Activated CD8-positive, alpha-beta memory T cell treated with anti-CD3 and anti-CD28 coated beads, Interleukin-2, amount 50 U/mL, for 1 hour (primary cell): ENCODE measurements at regions not wholly inside any gene's neighbourhood (a gene's known extent, or its start where the extent isn't known, plus 50 kb on each side); places are given as distances from the start of the nearest gene placed in this dataset.
"Not testable (repeated sequence)": the region's sequence is repeated elsewhere in the genome, so short reads cannot be mapped to it uniquely, and the experiment has no call there.

Experiments used
- DNase-seq: peaks from one replicate; pipeline ENCODE4 v3.0.0-alpha.2; 2020; ENCODE audit errors: extremely low read depth

DNA sequence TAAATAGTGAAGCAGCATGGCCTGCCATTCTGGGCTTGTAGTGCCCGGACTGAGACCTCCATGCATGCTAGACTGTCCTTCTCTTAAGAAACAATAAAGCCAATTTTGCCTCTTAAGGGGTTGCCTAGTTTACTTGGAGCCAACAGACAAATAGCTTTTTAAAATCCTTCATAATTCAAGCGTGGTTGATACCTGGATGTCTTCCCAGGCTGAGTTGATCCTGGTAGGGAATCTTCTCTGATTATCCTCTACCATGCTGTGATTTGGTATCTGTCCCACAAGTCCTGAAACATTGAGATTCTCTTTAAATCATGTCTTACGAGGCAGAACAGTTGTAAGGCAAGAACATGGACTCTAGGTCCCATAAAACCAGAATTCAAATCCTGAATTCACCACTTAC lies 359.6 kb upstream of the CCL2 start:
- DNase-seq, result no peak

GRCh38 chr17:33896263-33896662 lies 358.8 kb upstream of the CCL2 start:
- no peak for DNase-seq

- no peak for DNase-seq
These were observed 354.0 kb upstream of the CCL2 start for GRCh38 chr17:33901085-33901484.

DNA sequence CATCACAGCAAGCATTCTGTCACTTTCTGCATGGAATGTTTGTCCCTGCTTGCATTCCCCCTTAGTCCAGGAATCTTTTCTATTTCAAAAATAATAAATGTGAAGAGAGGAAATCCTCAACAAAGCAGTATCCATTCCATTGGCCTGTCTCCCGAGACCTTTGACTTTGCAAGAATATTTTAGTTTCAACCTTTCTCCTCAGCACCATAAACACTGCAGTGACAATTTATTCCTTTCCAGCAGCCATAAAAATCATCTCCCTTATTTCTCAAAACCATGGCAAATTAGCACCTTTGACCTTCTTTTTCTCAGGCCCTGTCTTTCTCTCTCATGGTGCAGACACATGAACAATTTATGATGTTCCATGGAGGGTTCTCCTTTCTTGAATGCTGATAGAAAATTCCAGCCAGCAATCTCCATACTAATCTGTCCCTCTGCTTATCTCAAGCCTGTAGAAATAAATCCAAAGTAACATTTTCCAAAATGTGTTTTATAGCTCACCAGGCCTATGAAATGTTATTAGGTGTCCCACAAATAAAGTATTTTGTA lies 352.1 kb upstream of the CCL2 start:
- DNase-seq, result no peak

- DNase-seq, result no peak
These were observed 350.6 kb upstream of the CCL2 start for GRCh38 chr17:33904476-33904875.

- no peak for DNase-seq
These were observed 349.7 kb upstream of the CCL2 start for GRCh38 chr17:33905338-33905800.

DNA sequence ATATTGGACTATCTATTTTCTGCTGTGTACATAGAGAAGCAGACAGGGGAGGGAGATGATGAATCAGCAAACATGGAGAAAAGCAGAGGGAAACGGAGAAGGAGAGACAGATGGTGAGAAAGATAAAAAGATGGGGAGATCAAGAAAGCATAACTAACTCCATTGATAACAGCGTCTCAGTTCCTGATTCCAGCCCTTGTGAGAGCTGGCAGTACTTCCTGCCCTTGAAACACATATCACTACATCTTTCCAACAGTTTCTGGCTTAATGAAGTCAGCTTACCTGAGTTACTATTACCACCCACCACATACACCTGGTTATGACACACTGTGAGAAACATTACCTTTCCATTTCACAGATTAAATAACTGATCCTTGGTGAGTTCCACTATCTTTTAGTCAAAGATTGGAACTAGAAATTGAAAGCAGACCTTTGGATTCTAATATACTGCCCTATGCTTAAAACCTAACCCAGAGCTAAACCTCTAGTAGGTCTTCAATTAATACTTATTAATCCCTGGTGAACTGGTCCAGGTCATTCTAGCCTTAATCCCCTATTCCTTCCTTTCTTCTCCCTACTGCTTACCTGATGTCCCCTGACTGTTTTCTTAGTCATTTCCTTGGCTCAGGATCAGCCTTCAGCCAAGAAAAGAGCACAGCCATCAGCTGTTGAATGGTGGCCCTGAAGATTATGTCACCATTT lies 346.6 kb upstream of the CCL2 start:
- no peak for DNase-seq

GRCh38 chr17:33910200-33910857 lies 344.8 kb upstream of the CCL2 start:
- no peak for DNase-seq

- DNase-seq, result no peak
These were observed 341.0 kb upstream of the CCL2 start for GRCh38 chr17:33914125-33914524.

GRCh38 chr17:33922971-33923370 lies 332.1 kb upstream of the CCL2 start:
- DNase-seq, result no peak

DNA sequence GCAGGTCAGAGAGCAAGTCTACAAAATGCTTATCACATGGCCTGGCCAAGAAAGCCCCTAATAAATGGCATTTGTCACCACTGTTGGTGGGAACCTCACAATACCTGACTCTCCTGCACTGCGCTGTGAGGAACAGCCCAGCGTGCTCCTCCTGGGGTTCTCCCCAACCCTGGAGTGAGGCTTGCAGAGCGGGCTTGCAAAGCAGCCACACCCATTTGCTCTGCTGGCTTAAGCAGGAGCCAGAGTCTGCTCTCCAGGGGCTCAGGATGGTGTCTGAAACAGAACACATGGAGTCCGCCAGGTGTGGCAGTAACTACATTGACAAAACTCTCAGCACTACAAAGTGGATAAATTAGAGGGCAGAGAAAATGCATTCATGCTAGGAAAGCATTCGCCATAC lies 331.0 kb upstream of the CCL2 start:
- no peak for DNase-seq

GRCh38 chr17:33925649-33926048 lies 329.4 kb upstream of the CCL2 start:
- DNase-seq, result no peak

- no peak for DNase-seq
These were observed 327.4 kb upstream of the CCL2 start for GRCh38 chr17:33927732-33928133.

DNA sequence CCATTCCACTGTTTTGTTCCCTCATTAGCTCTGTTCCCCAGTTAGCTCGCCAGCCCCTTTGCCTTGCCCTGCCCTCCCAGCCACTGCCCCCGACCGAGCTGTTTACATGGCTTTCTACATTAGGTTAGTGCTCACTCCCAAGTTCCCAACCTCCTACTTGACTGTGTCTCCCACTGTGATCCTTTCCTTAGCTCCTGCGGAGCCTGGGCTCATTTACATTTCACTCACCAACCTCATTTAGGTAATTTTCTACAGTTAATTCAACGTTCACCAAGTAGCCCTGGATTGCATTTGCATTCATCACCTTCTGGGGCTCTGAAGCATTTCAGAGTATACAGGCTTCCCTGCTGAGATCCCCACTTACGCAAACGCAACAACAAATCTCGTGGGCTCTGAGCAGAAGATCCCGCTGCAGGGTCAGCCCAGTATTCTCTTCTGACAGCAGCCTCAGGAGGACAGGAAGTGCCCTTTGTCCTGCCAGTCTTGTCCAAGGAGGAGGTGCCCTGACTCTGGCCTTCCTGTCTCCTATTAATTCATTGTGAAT lies 325.8 kb upstream of the CCL2 start:
- DNase-seq, result no peak

DNA sequence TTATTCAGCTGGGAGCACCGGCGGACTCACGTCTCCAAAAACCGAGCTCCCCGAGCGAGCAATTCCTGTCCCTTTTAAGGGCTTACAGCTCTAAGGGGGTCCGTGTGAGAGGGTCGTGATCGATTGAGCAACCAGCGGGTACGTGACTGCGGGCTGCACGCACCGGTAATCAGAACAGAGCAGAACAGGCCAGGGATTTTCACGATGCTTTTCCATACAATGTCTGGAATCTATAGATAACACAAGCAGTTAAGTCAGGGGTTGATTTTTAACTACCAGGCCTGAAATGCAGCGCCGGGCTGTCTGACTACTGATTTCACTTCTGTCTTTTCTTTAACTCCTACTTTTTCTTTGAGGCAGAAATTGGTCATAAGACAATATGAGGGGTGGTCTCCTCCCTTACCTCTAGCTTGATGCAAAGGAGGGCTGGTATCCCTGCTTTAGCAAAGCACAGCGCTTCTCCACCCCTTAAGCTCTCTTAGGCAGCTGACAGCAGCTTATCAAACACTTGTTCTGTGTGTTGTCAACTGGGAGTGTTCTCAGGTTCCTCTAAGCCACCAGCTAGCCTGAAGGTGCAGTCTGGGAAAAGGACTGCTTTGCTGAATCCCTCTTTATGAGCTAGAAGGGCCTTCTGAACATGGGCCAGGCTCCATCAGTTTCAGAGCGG lies 323.8 kb upstream of the CCL2 start:
- DNase-seq, result not testable (repeated sequence)

GRCh38 chr17:33932996-33933395 lies 322.1 kb upstream of the CCL2 start:
- no peak for DNase-seq

GRCh38 chr17:33933576-33933975 lies 321.5 kb upstream of the CCL2 start:
- DNase-seq, result no peak

- no peak for DNase-seq
These were observed 320.4 kb upstream of the CCL2 start for GRCh38 chr17:33934696-33935095.

DNA sequence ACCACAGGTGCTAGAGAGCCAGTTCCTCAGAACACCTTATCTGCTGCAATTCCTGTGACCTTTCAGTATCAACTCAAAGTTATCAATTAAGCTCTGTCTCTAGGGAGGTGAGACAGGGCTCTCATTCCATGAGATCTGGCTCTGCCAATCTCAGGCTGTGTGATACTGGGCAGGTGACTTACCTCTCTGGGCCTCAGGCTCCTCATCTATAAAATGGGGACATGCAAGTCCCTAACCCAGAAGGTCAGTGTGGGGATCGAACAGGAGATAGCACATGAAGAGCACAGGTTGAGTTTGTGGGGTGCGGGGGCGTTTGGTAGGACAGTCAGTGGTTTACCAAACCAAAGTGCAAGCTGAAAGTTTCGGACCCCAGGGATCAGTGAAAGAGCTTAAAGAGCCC lies 319.3 kb upstream of the CCL2 start:
- no peak for DNase-seq

DNA sequence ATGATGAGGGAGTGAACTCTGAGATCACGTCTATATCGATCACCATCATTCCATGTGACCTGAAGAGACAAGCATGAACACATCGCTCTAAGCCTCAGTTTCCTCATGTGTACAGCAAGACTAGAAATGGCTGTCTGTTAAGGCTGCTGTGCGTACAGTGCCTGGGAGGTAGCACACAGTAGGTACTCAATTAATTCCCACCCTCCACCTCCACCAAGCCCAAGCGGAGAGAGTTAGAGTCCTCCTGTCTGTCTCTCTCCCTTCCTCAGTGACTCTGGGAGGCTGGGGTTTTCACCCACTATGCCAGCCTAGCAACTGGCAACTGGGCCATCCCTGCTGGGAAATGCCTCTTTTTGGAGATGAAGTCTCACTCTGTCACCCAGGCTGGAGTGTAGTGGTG lies 318.3 kb upstream of the CCL2 start:
- DNase-seq, result no peak

- DNase-seq, result no peak
These were observed 315.1 kb upstream of the CCL2 start for GRCh38 chr17:33939959-33940358.

GRCh38 chr17:33940769-33941370 lies 314.2 kb upstream of the CCL2 start:
- DNase-seq, result no peak
